ENCODE measurements at regions not wholly inside any gene's neighbourhood (a gene's known extent, or its start where the extent isn't known, plus 50 kb on each side); places are given as distances from the start of the nearest gene placed in this dataset.

DNA sequence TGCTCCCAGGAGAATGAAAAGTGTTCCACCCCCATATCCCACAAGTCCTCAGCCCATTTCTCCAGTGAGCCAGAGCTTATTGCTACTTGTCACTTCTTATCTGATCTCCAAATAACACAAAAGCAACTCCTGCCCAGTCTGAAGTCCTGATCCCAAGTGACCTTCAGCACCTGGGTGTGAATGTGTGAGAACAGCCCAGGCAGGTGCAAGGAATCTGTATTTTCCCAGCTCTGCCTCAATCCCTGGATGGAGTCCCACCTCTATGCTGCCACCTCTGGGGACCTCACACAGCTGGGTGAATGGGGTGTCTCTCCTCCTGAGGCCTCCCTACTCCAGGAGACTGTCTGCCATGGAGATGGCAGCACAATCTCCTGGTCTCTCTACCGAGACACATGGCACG is 402.4 kb upstream of the PROX1 start:
- no peaks in the 10 kb centered on the region for H4K20me1 ChIP-seq (ENCODE audit: control insufficient read depth, insufficient read depth, low read depth, low read length)
- no peak overlapping the region for H3K4me2 ChIP-seq (ENCODE audit: low read length)
- H3K27me3 ChIP-seq (ENCODE audit: control insufficient read depth, low read length): no peaks in the 10 kb centered on the region
- H3K27ac ChIP-seq (ENCODE audit: low read depth, low read length): no peak overlapping the region
- no peak overlapping the region for H3K4me3 ChIP-seq (ENCODE audit: low read length)
- H3K79me2 ChIP-seq (ENCODE audit: control insufficient read depth, low read length): no peaks in the 10 kb centered on the region
- no peaks in the 10 kb centered on the region for H3K9me3 ChIP-seq (ENCODE audit: control insufficient read depth, insufficient read depth, low read length)
- H3K36me3 ChIP-seq (ENCODE audit: control insufficient read depth, low read length): no peaks in the 10 kb centered on the region
- H3K4me1 ChIP-seq (ENCODE audit: control insufficient read depth, low read length): no peaks in the 10 kb centered on the region
- H3K9me2 ChIP-seq (replicated peaks; ENCODE audit: control insufficient read depth, low read length): no peaks in the 10 kb centered on the region
- H3F3A ChIP-seq (ENCODE audit: control insufficient read depth, insufficient read depth): no peaks in the 10 kb centered on the region
- no peak for TF ChIP-seq EZH2phosphoT487 (IDR thresholded peaks at IDR 0.05; ENCODE audit: borderline replicate concordance, low read length)

DNA sequence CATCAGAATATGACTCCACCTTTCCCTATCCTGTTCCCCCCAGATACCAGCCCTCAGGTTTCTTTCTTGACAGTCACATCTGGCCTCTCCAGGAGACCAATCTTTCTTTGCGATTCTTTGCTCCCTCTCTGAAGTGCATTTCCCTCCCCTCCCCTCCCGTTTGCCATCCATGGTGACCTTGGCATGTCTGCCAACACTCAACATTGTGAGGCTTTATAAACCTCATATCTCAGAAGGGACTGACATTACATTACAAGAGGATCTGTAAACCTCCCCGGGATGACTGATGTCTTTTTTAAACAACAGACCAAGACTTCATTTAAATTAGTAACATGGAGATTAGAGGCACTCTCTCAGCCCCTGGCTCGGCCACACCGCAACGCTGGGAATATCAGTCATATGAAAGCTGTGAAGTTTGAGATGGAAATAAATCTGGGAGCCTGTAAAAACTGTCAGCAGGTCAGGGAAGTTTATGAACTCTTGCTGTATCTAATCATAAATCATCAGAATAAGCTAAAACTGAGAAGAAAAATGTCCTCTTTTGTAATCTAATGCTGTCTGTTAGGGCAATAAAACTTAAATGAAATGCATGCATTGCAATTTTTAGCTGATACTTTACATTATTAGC is 401.7 kb upstream of the PROX1 start:
- no peak overlapping the region for H3K4me2 ChIP-seq (ENCODE audit: low read length)
- no peaks in the 10 kb centered on the region for H3F3A ChIP-seq (ENCODE audit: control insufficient read depth, insufficient read depth)
- H4K20me1 ChIP-seq (ENCODE audit: control insufficient read depth, insufficient read depth, low read depth, low read length): no peaks in the 10 kb centered on the region
- H3K9me2 ChIP-seq (replicated peaks; ENCODE audit: control insufficient read depth, low read length): no peaks in the 10 kb centered on the region
- no peaks in the 10 kb centered on the region for H3K79me2 ChIP-seq (ENCODE audit: control insufficient read depth, low read length)
- H3K9me3 ChIP-seq (ENCODE audit: control insufficient read depth, insufficient read depth, low read length): no peaks in the 10 kb centered on the region
- no peaks in the 10 kb centered on the region for H3K27me3 ChIP-seq (ENCODE audit: control insufficient read depth, low read length)
- no peak overlapping the region for H3K4me3 ChIP-seq (ENCODE audit: low read length)
- TF ChIP-seq, protein P1, sequence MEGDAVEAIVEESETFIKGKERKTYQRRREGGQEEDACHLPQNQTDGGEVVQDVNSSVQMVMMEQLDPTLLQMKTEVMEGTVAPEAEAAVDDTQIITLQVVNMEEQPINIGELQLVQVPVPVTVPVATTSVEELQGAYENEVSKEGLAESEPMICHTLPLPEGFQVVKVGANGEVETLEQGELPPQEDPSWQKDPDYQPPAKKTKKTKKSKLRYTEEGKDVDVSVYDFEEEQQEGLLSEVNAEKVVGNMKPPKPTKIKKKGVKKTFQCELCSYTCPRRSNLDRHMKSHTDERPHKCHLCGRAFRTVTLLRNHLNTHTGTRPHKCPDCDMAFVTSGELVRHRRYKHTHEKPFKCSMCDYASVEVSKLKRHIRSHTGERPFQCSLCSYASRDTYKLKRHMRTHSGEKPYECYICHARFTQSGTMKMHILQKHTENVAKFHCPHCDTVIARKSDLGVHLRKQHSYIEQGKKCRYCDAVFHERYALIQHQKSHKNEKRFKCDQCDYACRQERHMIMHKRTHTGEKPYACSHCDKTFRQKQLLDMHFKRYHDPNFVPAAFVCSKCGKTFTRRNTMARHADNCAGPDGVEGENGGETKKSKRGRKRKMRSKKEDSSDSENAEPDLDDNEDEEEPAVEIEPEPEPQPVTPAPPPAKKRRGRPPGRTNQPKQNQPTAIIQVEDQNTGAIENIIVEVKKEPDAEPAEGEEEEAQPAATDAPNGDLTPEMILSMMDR (IDR thresholded peaks at IDR 0.05; ENCODE audit: low read depth, low read length, poor library complexity, severe bottlenecking): no peak
- no peak for TF ChIP-seq EZH2phosphoT487 (IDR thresholded peaks at IDR 0.05; ENCODE audit: borderline replicate concordance, low read length)
- H3K36me3 ChIP-seq (ENCODE audit: control insufficient read depth, low read length): no peaks in the 10 kb centered on the region
- no peaks in the 10 kb centered on the region for H3K4me1 ChIP-seq (ENCODE audit: control insufficient read depth, low read length)
- no peak overlapping the region for H3K27ac ChIP-seq (ENCODE audit: low read depth, low read length)

DNA sequence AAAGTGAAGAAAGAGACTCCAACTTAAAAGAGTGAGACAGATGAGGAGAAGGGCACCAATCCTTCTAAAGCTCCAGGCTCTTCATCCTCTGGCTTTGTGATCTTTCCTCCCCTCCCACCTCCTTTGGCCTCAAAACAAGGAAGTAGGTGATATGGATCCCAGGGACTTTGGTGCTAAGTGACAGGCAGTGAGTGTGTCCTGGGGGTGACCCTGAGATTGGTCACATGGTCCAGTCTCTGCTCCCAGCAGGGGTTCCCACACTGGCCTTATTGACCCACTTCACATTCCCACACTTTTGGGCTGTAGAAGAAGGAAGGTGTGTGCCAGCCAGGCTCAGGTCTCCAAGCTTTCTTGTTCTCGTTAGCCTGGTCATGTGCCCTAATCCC is 401.2 kb upstream of the PROX1 start:
- Histone ChIP-seq H3K27me3 (ENCODE audit: control insufficient read depth, low read length) (no peaks in the 10 kb centered on the region), H3F3A (ENCODE audit: control insufficient read depth, insufficient read depth) (no peaks in the 10 kb centered on the region), H3K79me2 (ENCODE audit: control insufficient read depth, low read length) (no peaks in the 10 kb centered on the region), H3K36me3 (ENCODE audit: control insufficient read depth, low read length) (no peaks in the 10 kb centered on the region), H3K4me1 (ENCODE audit: control insufficient read depth, low read length) (no peaks in the 10 kb centered on the region), H3K4me2 (ENCODE audit: low read length) (no peak overlapping the region), H3K27ac (ENCODE audit: low read depth, low read length) (no peak overlapping the region), H4K20me1 (ENCODE audit: control insufficient read depth, insufficient read depth, low read depth, low read length) (no peaks in the 10 kb centered on the region), H3K9me2 (replicated peaks; ENCODE audit: control insufficient read depth, low read length) (no peaks in the 10 kb centered on the region), H3K4me3 (ENCODE audit: low read length) (no peak overlapping the region), H3K9me3 (ENCODE audit: control insufficient read depth, insufficient read depth, low read length) (no peaks in the 10 kb centered on the region)
- TF ChIP-seq, protein P1 (IDR thresholded peaks at IDR 0.05; ENCODE audit: low read depth, low read length, poor library complexity, severe bottlenecking): no peak
- no peak for TF ChIP-seq EZH2phosphoT487 (IDR thresholded peaks at IDR 0.05; ENCODE audit: borderline replicate concordance, low read length)

DNA sequence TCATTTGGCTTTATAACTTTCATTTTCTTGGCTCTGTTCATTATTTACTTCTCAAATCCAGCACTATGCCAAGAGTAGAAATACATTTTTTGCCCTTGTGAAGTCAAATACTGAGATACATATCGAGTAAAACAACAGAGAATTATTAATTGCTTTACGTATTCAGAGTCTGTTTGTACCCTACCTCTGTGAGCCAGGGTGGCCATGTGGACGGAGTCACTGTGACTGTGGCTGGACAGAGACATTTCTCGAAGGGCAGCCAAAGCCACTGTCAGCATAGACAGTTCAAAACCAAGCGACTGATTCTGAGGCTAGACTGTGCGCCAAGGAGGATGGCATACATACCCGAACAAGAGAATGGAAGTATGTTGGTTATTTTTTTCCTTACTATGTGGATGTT is 391.0 kb upstream of the PROX1 start:
- Histone ChIP-seq H3K4me1 (ENCODE audit: control insufficient read depth, low read length) (no peaks in the 10 kb centered on the region), H3K36me3 (ENCODE audit: control insufficient read depth, low read length) (no peaks in the 10 kb centered on the region), H3K9me2 (replicated peaks; ENCODE audit: control insufficient read depth, low read length) (no peaks in the 10 kb centered on the region), H3K4me3 (ENCODE audit: low read length) (no peak overlapping the region), H3K27ac (ENCODE audit: low read depth, low read length) (no peak overlapping the region), H3F3A (ENCODE audit: control insufficient read depth, insufficient read depth) (no peaks in the 10 kb centered on the region), H3K9me3 (ENCODE audit: control insufficient read depth, insufficient read depth, low read length) (no peaks in the 10 kb centered on the region), H3K27me3 (ENCODE audit: control insufficient read depth, low read length) (no peaks in the 10 kb centered on the region), H3K79me2 (ENCODE audit: control insufficient read depth, low read length) (no peaks in the 10 kb centered on the region), H4K20me1 (ENCODE audit: control insufficient read depth, insufficient read depth, low read depth, low read length) (no peaks in the 10 kb centered on the region), H3K4me2 (ENCODE audit: low read length) (no peak overlapping the region)
- TF ChIP-seq EZH2phosphoT487 (IDR thresholded peaks at IDR 0.05; ENCODE audit: borderline replicate concordance, low read length): no peak
- TF ChIP-seq, protein P1 (IDR thresholded peaks at IDR 0.05; ENCODE audit: low read depth, low read length, poor library complexity, severe bottlenecking): no peak
